NCI-H2227 treated with DMSO at 0.1 percent for 48 hours (cell line): ENCODE measurements at regions not wholly inside any gene's neighbourhood (a gene's known extent, or its start where the extent isn't known, plus 50 kb on each side); places are given as distances from the start of the nearest gene placed in this dataset.
A peak's percentile ranks its signal among the peaks of the same experiment; 100 is the strongest.

ENCODE experiments used
- DNase-seq: peaks from one replicate; lab custom pipeline; 2025; lab: John Stamatoyannopoulos, UW

GRCh38 chr15:36356466-36356865, 223.0 kb upstream of the CDIN1 start:
- no peak for DNase-seq

GRCh38 chr15:36356978-36357601, 222.3 kb upstream of the CDIN1 start:
- no peak for DNase-seq

GRCh38 chr15:36358094-36358493, 221.3 kb upstream of the CDIN1 start:
- DNase-seq = no peak

- peak; percentile 23 for DNase-seq
These were observed 220.9 kb upstream of the CDIN1 start for GRCh38 chr15:36358523-36358922.

- DNase-seq = no peak
These were observed 220.1 kb upstream of the CDIN1 start for GRCh38 chr15:36359286-36359685.

- no peak for DNase-seq
These were observed 218.0 kb upstream of the CDIN1 start for GRCh38 chr15:36361351-36361870.

GRCh38 chr15:36362509-36362915, 216.9 kb upstream of the CDIN1 start:
- no peak for DNase-seq

GRCh38 chr15:36363335-36363734, 216.1 kb upstream of the CDIN1 start:
- no peak for DNase-seq

GRCh38 chr15:36364377-36364776, 215.0 kb upstream of the CDIN1 start:
- DNase-seq = no peak

- DNase-seq = no peak
These were observed 213.5 kb upstream of the CDIN1 start for GRCh38 chr15:36365963-36366362.

- DNase-seq = no peak
These were observed 209.2 kb upstream of the CDIN1 start for GRCh38 chr15:36370051-36370730.

- no peak for DNase-seq
These were observed 208.7 kb upstream of the CDIN1 start for GRCh38 chr15:36370731-36371112.

- no peak for DNase-seq
These were observed 207.9 kb upstream of the CDIN1 start for GRCh38 chr15:36371509-36371908.

GRCh38 chr15:36372968-36373367, 206.5 kb upstream of the CDIN1 start:
- no peak for DNase-seq

- peak; percentile 11 for DNase-seq
These were observed 205.9 kb upstream of the CDIN1 start for GRCh38 chr15:36373550-36373949.

- DNase-seq = no peak
These were observed 190.3 kb upstream of the CDIN1 start for GRCh38 chr15:36389107-36389506.

GRCh38 chr15:36390491-36390890, 188.9 kb upstream of the CDIN1 start:
- no peak for DNase-seq

GRCh38 chr15:36392676-36393266, 186.7 kb upstream of the CDIN1 start:
- DNase-seq = no peak

- DNase-seq = no peak
These were observed 181.2 kb upstream of the CDIN1 start for GRCh38 chr15:36398212-36398611.

GRCh38 chr15:36399276-36399675, 180.2 kb upstream of the CDIN1 start:
- DNase-seq = no peak

- DNase-seq = no peak
These were observed 178.4 kb upstream of the CDIN1 start for GRCh38 chr15:36400936-36401585.

- no peak for DNase-seq
These were observed 177.8 kb upstream of the CDIN1 start for GRCh38 chr15:36401586-36401966.

GRCh38 chr15:36403351-36403750, 176.1 kb upstream of the CDIN1 start:
- no peak for DNase-seq
